ENCODE measurements at regions not wholly inside any gene's neighbourhood (a gene's known extent, or its start where the extent isn't known, plus 50 kb on each side); places are given as distances from the start of the nearest gene placed in this dataset.

DNA sequence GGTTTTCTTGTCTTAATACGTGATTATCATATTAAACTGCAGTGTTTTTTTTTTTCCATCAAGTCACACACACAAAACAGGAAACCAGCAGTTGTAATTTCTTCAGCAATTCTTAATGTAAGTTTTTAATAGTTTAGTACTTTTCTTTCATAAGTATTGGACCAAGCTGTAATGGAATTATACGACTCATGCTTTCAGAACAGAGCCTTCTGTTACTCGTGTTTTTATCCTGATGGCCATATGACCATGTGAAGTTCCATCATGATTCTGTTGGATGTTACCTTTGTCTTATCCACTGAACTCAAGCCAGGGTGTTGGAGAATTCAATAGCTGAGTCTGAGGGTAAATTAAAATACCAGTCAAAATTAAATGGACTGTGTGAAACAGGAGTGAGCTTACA is 72.0 kb upstream of the S1PR1 start:
- TF ChIP-seq, protein P1, sequence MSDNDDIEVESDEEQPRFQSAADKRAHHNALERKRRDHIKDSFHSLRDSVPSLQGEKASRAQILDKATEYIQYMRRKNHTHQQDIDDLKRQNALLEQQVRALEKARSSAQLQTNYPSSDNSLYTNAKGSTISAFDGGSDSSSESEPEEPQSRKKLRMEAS (IDR thresholded peaks at IDR 0.05; ENCODE audit: insufficient read depth, insufficient read length) = no peak
- TF ChIP-seq JUN (IDR thresholded peaks at IDR 0.05; ENCODE audit: borderline replicate concordance, insufficient read depth, insufficient read length, low read depth) (no peak), EZH2 (IDR thresholded peaks at IDR 0.05; ENCODE audit: borderline replicate concordance, low read depth, low read length, severe bottlenecking) (no peak), POLR2AphosphoS5 (IDR thresholded peaks at IDR 0.05; ENCODE audit: insufficient read depth, low read depth, low read length) (no peak), FOS (IDR thresholded peaks at IDR 0.05; ENCODE audit: borderline replicate concordance, insufficient read depth, low read length) (no peak), GATA2 (IDR thresholded peaks at IDR 0.05; ENCODE audit: insufficient read depth, insufficient read length, low read depth, low read length) (no peak), POLR2A (IDR thresholded peaks at IDR 0.05; ENCODE audit: low read depth, low read length) (no peak), MYC (IDR thresholded peaks at IDR 0.05; ENCODE audit: low read depth, low read length) (no peak)
- TF ChIP-seq, protein P2, sequence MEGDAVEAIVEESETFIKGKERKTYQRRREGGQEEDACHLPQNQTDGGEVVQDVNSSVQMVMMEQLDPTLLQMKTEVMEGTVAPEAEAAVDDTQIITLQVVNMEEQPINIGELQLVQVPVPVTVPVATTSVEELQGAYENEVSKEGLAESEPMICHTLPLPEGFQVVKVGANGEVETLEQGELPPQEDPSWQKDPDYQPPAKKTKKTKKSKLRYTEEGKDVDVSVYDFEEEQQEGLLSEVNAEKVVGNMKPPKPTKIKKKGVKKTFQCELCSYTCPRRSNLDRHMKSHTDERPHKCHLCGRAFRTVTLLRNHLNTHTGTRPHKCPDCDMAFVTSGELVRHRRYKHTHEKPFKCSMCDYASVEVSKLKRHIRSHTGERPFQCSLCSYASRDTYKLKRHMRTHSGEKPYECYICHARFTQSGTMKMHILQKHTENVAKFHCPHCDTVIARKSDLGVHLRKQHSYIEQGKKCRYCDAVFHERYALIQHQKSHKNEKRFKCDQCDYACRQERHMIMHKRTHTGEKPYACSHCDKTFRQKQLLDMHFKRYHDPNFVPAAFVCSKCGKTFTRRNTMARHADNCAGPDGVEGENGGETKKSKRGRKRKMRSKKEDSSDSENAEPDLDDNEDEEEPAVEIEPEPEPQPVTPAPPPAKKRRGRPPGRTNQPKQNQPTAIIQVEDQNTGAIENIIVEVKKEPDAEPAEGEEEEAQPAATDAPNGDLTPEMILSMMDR (IDR thresholded peaks at IDR 0.05; ENCODE audit: extremely low read depth in 1 of 2, insufficient read depth in 1 of 2, low read depth in 1 of 2, low read length in 2 of 2) = no peak
- H3K9ac ChIP-seq (replicated peaks; ENCODE audit: extremely low read depth, insufficient read depth, low read length) = no peak overlapping the region
- dilution Hi-C loops (cut with MboI; ENCODE audit: extremely low pct_ligation_motif_present, low sequenced_read_pairs) = no loop called here
- DNase-seq (ENCODE audit: low read depth, low spot score) (no peak), FAIRE-seq (no peak)
- no peak overlapping the region for H3K4me2 ChIP-seq (ENCODE audit: insufficient read depth, low read length)
- H4K20me1 ChIP-seq (replicated peaks; ENCODE audit: control insufficient read depth, extremely low read depth, insufficient read depth, low read length) = no peaks in the 10 kb centered on the region
- H3K27me3 ChIP-seq (ENCODE audit: control insufficient read depth in 2 of 2, insufficient read depth in 2 of 2, low read length in 2 of 2) = no peaks in the 10 kb centered on the region
- H3K36me3 ChIP-seq (ENCODE audit: control insufficient read depth in 2 of 2, extremely low read depth in 1 of 2, insufficient read depth in 2 of 2, low read length in 2 of 2) = no peaks in the 10 kb centered on the region
- H3K9me3 ChIP-seq (replicated peaks; ENCODE audit: control insufficient read depth, insufficient read depth, low read length) = no peaks in the 10 kb centered on the region
- H3K4me3 ChIP-seq (replicated peaks in 1 of 3; ENCODE audit: insufficient read depth in 1 of 3, low read depth in 1 of 3, low read length in 3 of 3) = no peak overlapping the region
- BruUV-seq (replicated peaks) = no TSS peak
- H3K9me1 ChIP-seq (replicated peaks; ENCODE audit: control insufficient read depth, extremely low read depth, insufficient read depth, low read length) = no peaks in the 10 kb centered on the region
- no peaks in the 10 kb centered on the region for H3K79me2 ChIP-seq (ENCODE audit: control insufficient read depth, insufficient read depth, low read length)
- POLR2A ChIA-PET = no interaction called here
- H2AFZ ChIP-seq (ENCODE audit: low read depth, low read length) = no peak overlapping the region
- H3K4me1 ChIP-seq (ENCODE audit: control insufficient read depth, extremely low read depth, insufficient read depth, low read length) = peaks cover 37% of the 10 kb centered on the region
- intact Hi-C loops (cut with micrococcal nuclease) = loop anchor here (5.0 kb wide), 1 partner anchor 157 kb away; no protein-coding TSS in a partner anchor
- H3K27ac ChIP-seq (ENCODE audit: insufficient read depth, low read depth, low read length) = no peak overlapping the region
- CTCF ChIA-PET = interaction anchor here (1.0 to 1.9 kb wide), 4 partner anchors 10 to 244 kb away, joined by 3 to 10 read pairs (median 4); no protein-coding TSS in a partner anchor

Measured in endothelial cell of umbilical vein (primary cell).